Ectodermal cell (in vitro differentiated cells): ENCODE measurements at regions not wholly inside any gene's neighbourhood (a gene's known extent, or its start where the extent isn't known, plus 50 kb on each side); places are given as distances from the start of the nearest gene placed in this dataset.

ENCODE experiments used
- H3K27ac ChIP-seq: 2 replicates; pipeline ENCODE4 v1.7.0; 2013; ENCODE audit warnings: mild to moderate bottlenecking, low read depth, low read length; ENCODE audit not compliant: insufficient read depth, poor library complexity, severe bottlenecking
- H3K27me3 ChIP-seq: 2 replicates; pipeline ENCODE4 v1.7.0; 2013; ENCODE audit warnings: mild to moderate bottlenecking, low read length; ENCODE audit not compliant: insufficient read depth, control insufficient read depth, poor library complexity, severe bottlenecking
- H3K36me3 ChIP-seq: one replicate; pipeline ENCODE4 v1.7.0; 2013; ENCODE audit warnings: low read length; ENCODE audit not compliant: control insufficient read depth, insufficient read depth
- H3K4me1 ChIP-seq: one replicate; pipeline ENCODE4 v1.7.0; 2013; ENCODE audit warnings: low read length; ENCODE audit not compliant: control insufficient read depth, insufficient read depth
- H3K4me3 ChIP-seq: 2 replicates; pipeline ENCODE4 v1.7.0; 2013; ENCODE audit warnings: low read depth, low read length, control low read depth; ENCODE audit not compliant: insufficient read depth
- H3K9me3 ChIP-seq: 2 replicates; pipeline ENCODE4 v1.7.0; 2013; ENCODE audit warnings: mild to moderate bottlenecking, low read length, moderate library complexity; ENCODE audit not compliant: control insufficient read depth
- WGBS, 2 experiments: methylation state at CpG; one replicate each; pipeline ENCODE4 v1.1.7; 2013; ENCODE audit warnings: missing lambda C conversion rate in 2 of 2; 5-methylcytosine and 5-hydroxymethylcytosine counted together

DNA sequence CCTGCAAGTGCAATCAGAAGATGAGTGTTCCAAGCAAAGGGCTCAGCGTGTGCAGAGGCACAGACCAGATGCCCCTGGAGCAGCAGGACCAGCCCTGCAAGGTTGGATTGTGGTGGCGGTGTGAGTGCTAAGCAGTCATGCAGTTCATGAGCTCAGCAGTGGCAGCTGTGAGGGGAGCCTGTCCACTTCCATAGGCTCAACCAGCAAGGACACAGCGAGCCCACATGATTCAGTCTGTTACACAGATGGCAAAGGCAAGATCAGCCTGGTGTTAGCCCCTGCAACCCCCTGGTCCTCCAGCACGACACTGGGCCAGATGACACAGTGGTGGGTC lies 95.9 kb upstream of the PRR23E start:
- H3K4me1 ChIP-seq = peaks cover 10% of the 10 kb centered on the region

DNA sequence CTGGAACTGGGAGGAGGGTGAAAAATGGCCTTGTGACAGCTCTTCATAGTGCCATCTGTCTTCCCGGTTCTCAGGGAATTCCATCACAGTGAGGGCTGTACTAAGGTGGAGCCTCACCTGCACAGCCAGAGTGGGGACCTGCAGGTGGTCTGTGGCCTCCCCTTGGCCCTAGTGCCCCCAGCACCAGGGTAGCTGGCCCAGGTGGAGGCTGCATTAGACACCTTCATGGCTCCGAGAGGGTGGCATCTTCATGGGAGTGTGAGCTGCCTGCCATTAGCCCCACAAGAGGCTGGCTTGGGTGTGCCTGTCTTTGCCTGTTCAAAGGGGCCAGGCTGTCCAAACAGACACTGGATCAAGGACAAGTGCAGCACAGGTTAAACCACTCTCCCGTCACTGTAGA lies 95.5 kb upstream of the PRR23E start:
- H3K4me1 ChIP-seq = peaks cover 9% of the 10 kb centered on the region
- WGBS, 2 experiments = 86 to 93% methylated on average over 3 of the region's 3 CpGs
- H3K36me3 ChIP-seq = no peaks in the 10 kb centered on the region
- H3K27ac ChIP-seq = no peak overlapping the region
- no peak overlapping the region for H3K4me3 ChIP-seq
- H3K27me3 ChIP-seq = no peaks in the 10 kb centered on the region
- no peaks in the 10 kb centered on the region for H3K9me3 ChIP-seq

More for the DNA sequence above, 95.9 kb upstream of the PRR23E start:
- Histone ChIP-seq H3K36me3 (no peaks in the 10 kb centered on the region), H3K27me3 (no peaks in the 10 kb centered on the region), H3K9me3 (no peaks in the 10 kb centered on the region), H3K27ac (no peak overlapping the region), H3K4me3 (no peak overlapping the region)
- WGBS, 2 experiments = 91% methylated on average over 4 of the region's 4 CpGs

DNA sequence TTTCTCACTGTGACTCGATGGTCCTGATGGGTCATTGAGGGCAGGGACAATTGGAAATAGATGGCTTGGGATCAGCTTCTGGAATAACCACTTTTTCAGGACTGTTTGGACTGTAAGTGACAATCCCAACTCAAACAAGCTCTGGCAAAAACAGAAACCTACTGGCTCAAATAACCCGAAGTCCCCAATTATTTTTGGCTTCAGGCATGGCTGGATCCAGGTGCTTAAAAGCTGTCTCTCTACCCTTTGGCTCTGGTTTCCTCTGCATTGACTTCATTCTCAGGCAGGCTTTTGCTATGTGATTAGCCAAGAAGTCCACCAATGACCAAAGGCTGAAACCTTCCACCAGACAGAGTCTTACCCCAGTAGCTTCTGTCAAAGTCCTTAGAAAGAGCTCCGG lies 92.9 kb upstream of the PRR23E start:
- H3K27ac ChIP-seq = no peak overlapping the region
- WGBS, 2 experiments = 89 to 94% methylated on average over 3 of the region's 3 CpGs
- H3K4me3 ChIP-seq = no peak overlapping the region
- peaks cover 7% of the 10 kb centered on the region for H3K4me1 ChIP-seq
- no peaks in the 10 kb centered on the region for H3K36me3 ChIP-seq
- H3K27me3 ChIP-seq = no peaks in the 10 kb centered on the region
- no peaks in the 10 kb centered on the region for H3K9me3 ChIP-seq

DNA sequence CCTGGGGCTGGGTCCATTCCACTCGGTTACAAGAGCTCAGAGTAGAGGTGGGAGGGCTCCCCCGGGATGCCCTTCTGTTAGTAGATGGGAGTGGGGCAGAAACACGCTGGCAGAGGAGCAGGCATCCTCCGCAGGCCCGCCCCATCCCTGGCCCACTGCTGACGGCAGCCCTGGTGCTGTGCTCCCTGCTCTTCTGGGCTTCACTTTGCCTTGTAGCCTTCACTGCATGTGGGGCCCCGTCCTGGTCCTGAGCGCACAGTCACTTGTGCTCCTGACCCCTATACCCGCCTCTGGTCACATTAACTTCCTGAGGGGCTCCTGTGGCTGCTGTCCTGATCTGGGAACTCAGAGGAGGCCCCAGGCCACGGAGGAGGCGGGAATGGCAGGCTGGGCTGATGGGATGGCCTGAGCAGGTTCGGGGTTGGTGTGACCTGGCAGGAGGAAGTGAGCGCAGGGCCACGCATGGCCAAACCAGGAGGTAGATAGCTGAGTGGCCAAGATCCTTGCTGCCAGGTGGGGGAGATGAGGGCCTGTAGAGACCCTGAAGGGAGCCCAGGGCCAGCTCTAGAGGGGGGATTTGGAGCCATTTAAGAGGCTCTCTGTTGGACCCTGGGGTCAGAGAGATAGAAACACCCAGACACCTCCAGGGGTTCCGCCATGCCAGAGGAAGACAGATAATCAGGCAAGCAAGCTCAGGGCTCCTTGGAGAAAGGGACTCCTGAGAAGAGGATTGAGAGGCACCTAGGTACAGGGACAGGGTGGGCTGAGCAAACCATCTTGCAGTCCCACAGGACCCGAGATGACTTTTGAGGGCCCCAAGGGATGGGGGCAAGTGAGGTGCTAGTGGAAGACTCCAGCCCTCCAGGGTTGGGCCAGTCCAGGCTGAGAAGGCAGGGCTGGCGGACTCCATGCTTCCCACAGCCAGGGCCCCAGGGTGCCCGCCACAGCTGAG lies 92.2 kb upstream of the PRR23E start:
- Histone ChIP-seq H3K27ac (no peak overlapping the region), H3K9me3 (no peaks in the 10 kb centered on the region), H3K4me3 (no peak overlapping the region), H3K36me3 (no peaks in the 10 kb centered on the region), H3K27me3 (no peaks in the 10 kb centered on the region), H3K4me1 (peaks cover 7% of the 10 kb centered on the region)
- WGBS, 2 experiments = 84 to 88% methylated on average over 18 of the region's 18 CpGs

DNA sequence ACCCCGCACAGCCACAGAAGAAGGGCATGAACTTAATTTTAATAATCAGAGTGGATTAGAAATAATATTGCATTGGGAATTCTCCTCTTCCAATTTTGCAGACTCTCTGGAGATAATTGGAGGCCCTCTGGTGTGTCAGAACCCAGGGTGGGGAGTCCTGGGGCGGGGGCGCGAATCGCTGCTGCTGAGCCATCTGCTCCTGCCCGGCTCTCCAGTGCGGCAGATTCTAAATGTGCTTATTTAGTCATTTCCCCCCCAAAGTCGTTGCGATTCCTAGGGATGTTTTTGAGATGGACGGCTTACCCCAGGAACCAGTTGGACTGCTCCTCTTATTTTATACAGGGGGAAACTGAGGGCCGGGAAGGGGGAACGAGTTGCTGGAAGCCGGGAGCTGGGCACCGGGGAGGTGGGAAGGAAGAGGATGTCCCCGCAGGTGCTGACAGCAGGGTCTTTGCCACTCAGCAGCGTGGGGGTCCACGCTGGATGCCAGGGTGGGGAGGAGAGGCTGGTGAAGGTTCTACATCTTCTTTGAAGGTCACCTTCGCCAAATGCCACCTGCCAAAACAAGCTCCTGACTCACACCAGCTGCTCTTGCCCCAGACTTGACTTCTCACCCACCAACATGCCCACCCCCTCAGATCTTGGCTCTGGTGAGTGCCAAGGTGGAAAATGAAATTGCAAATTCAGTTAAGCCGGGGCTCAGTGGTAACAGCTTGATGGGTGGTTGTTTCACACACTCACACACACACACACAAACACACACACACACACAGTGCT lies 91.3 kb upstream of the PRR23E start:
- no peaks in the 10 kb centered on the region for H3K9me3 ChIP-seq
- no peak overlapping the region for H3K27ac ChIP-seq
- 96% methylated on average over 19 of the region's 19 CpGs for WGBS, 2 experiments
- peaks cover 7% of the 10 kb centered on the region for H3K4me1 ChIP-seq
- no peak overlapping the region for H3K4me3 ChIP-seq
- H3K27me3 ChIP-seq = no peaks in the 10 kb centered on the region
- no peaks in the 10 kb centered on the region for H3K36me3 ChIP-seq

DNA sequence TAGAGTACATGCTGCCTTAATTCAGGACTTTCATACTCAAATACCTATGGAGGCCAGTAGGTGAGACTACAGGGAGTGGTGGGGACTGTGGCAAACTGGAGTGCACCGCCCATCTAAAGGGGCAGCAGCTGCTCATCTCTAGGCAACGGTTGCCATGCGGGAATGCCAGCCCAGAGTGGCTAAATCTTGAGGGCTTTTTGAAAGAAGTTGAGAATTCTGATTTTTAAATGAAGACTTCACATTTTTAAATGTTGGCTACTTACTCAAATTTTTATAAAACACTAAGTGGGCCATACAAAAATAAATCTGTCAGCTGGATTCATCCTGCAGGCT lies 90.8 kb upstream of the PRR23E start:
- WGBS, 2 experiments = 95 to 100% methylated on average over 3 of the region's 3 CpGs
- Histone ChIP-seq H3K4me1 (peaks cover 7% of the 10 kb centered on the region), H3K4me3 (no peak overlapping the region), H3K27ac (no peak overlapping the region), H3K36me3 (no peaks in the 10 kb centered on the region), H3K27me3 (no peaks in the 10 kb centered on the region), H3K9me3 (no peaks in the 10 kb centered on the region)

DNA sequence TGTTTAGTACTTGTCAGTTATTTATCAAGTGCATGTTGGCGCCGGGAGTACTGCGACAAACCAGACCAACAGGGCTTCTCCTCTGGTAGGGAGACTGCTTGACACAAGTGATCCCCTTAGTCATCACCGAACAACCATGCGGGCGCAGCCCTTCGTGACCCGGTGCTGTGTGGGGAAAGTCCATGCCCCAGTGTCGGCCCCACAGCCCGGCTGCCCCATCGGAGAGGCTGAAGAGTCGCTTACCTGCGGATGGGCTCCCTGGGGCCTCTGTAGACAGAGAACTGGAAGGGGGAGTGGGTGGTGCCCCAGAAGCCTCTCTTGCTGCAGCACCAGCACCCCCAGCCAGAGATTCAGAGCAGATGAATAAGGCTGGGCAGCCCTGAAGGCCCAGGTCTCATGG lies 90.3 kb upstream of the PRR23E start:
- Histone ChIP-seq H3K4me3 (no peak overlapping the region), H3K36me3 (no peaks in the 10 kb centered on the region), H3K4me1 (peaks cover 7% of the 10 kb centered on the region), H3K27me3 (no peaks in the 10 kb centered on the region), H3K9me3 (no peaks in the 10 kb centered on the region), H3K27ac (no peak overlapping the region)
- 94% methylated on average over 13 of the region's 13 CpGs for WGBS, 2 experiments

DNA sequence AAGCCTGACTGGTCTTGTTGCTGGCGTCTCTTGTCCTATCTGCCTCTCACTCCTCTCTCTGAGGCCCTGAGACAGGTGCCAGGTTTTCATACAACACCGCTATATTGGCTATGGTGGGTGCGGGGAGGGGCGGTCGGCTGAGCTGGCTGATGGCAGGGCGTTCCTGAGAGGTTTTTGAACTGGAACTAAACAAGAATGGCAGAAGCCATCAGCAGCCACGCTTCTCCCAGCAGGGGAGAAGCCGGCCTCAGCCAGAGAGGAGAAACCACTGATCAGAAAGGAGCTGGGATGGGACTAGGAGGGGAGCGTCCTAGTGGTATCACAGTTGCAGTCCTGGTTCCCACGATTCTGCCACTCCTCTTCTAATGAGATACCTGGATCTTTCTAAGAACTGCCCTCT lies 89.9 kb upstream of the PRR23E start:
- Histone ChIP-seq H3K36me3 (no peaks in the 10 kb centered on the region), H3K4me1 (peaks cover 7% of the 10 kb centered on the region), H3K9me3 (no peaks in the 10 kb centered on the region), H3K4me3 (no peak overlapping the region), H3K27me3 (no peaks in the 10 kb centered on the region), H3K27ac (no peak overlapping the region)
- 71 to 73% methylated on average over 10 of the region's 10 CpGs for WGBS, 2 experiments

DNA sequence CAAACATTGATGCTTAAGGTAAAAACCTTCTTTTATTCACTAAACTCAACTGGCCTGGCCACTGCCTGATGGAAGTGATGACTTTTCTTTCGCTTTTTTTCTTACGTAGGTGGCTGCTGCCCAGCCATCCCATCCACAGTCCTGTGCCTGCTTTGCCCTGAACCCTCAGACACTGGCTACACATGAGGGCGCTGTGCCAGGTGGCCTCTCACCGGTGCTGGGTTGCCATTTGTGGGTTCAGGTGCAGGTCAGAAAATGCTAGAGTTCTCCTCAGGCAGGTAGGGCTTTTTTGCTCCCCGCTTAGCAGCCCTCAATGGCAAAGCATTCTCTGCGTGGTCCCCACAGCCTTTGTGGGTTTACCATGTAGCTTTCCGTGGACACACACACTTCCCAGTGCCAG lies 88.3 kb upstream of the PRR23E start:
- Histone ChIP-seq H3K4me3 (no peak overlapping the region), H3K27me3 (no peaks in the 10 kb centered on the region), H3K4me1 (peaks cover 7% of the 10 kb centered on the region), H3K9me3 (no peaks in the 10 kb centered on the region), H3K36me3 (no peaks in the 10 kb centered on the region), H3K27ac (no peak overlapping the region)
- 92 to 93% methylated on average over 7 of the region's 7 CpGs for WGBS, 2 experiments

DNA sequence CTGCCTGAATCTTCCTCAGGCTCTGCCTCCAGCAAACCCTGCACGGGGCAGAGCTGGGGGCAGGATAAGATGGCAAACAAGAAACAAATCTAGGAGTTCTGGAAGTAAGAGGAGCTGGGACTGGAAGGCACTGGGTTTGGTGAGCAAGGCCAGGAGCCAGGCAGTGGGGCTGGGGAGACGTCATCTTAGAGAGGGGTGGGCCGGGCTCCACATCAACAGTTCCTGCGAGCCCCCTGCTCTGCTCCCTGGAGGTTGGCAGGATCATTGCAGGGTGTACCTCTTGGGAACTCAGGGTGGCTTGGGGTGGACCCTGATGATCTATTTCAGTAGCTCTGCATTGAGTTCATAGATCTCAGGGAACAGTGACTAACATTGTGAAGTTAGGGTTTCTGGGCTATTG lies 87.3 kb upstream of the PRR23E start:
- H3K27ac ChIP-seq = no peak overlapping the region
- no peaks in the 10 kb centered on the region for H3K27me3 ChIP-seq
- H3K4me3 ChIP-seq = no peak overlapping the region
- peaks cover 7% of the 10 kb centered on the region for H3K4me1 ChIP-seq
- H3K9me3 ChIP-seq = no peaks in the 10 kb centered on the region
- WGBS, 2 experiments = 89 to 90% methylated on average over 4 of the region's 4 CpGs
- no peaks in the 10 kb centered on the region for H3K36me3 ChIP-seq
